NCI-H2107 treated with DMSO at 0.1 percent for 48 hours (cell line): ENCODE measurements at regions not wholly inside any gene's neighbourhood (a gene's known extent, or its start where the extent isn't known, plus 50 kb on each side); places are given as distances from the start of the nearest gene placed in this dataset.

Experiments used
- DNase-seq: peaks from one replicate; lab custom pipeline; 2025; ENCODE audit not compliant: unreplicated experiment; lab: John Stamatoyannopoulos, UW

- no peak for DNase-seq
Observed at GRCh38 chr5:58357799-58358500, 101.9 kb downstream of the PLK2 start.

- DNase-seq: no peak
Observed at GRCh38 chr5:58357121-58357520, 102.8 kb downstream of the PLK2 start.

- no peak for DNase-seq
Observed at GRCh38 chr5:58356662-58357061, 103.2 kb downstream of the PLK2 start.

- no peak for DNase-seq
Observed at GRCh38 chr5:58354827-58355226, 105.1 kb downstream of the PLK2 start.

- no peak for DNase-seq
Observed at GRCh38 chr5:58353992-58354391, 105.9 kb downstream of the PLK2 start.

- no peak for DNase-seq
Observed at GRCh38 chr5:58351190-58351589, 108.7 kb downstream of the PLK2 start.

- DNase-seq: no peak
Observed at GRCh38 chr5:58348996-58349728, 110.7 kb downstream of the PLK2 start.

- DNase-seq: no peak
Observed at GRCh38 chr5:58346041-58346440, 113.8 kb downstream of the PLK2 start.

GRCh38 chr5:58341476-58341875 lies 118.4 kb downstream of the PLK2 start:
- no peak for DNase-seq

- no peak for DNase-seq
Observed at GRCh38 chr5:58335518-58335917, 124.4 kb downstream of the PLK2 start.

- DNase-seq: no peak
Observed at GRCh38 chr5:58334035-58334434, 125.9 kb downstream of the PLK2 start.

GRCh38 chr5:58330781-58331180 lies 129.1 kb downstream of the PLK2 start:
- no peak for DNase-seq

GRCh38 chr5:58327289-58327688 lies 132.6 kb downstream of the PLK2 start:
- no peak for DNase-seq

- DNase-seq: no peak
Observed at GRCh38 chr5:58326022-58326421, 133.9 kb downstream of the PLK2 start.

- no peak for DNase-seq
Observed at GRCh38 chr5:58322453-58322852, 137.4 kb downstream of the PLK2 start.

GRCh38 chr5:58318468-58318867 lies 141.4 kb downstream of the PLK2 start:
- DNase-seq: no peak

GRCh38 chr5:58317808-58318207 lies 142.1 kb downstream of the PLK2 start:
- no peak for DNase-seq

- DNase-seq: no peak
Observed at GRCh38 chr5:58317009-58317408, 142.9 kb downstream of the PLK2 start.

GRCh38 chr5:58315794-58316193 lies 144.1 kb downstream of the PLK2 start:
- DNase-seq: no peak

- DNase-seq: no peak
Observed at GRCh38 chr5:58314356-58315210, 145.3 kb downstream of the PLK2 start.

GRCh38 chr5:58312299-58312698 lies 147.6 kb downstream of the PLK2 start:
- DNase-seq: no peak

- DNase-seq: no peak
Observed at GRCh38 chr5:58311526-58311925, 148.4 kb downstream of the PLK2 start.
